ENCODE measurements at regions not wholly inside any gene's neighbourhood (a gene's known extent, or its start where the extent isn't known, plus 50 kb on each side); places are given as distances from the start of the nearest gene placed in this dataset.

GRCh38 chr20:12318043-12318442 lies 400.4 kb downstream of the BTBD3 start:
- H3K4me3 Mint-ChIP-seq = no peak overlapping the region
- no peak for ATAC-seq (replicated peaks)
- DNase-seq = no peak
- no peaks in the 10 kb centered on the region for H3K36me3 Mint-ChIP-seq (ENCODE audit: insufficient read depth)
- peaks cover 15 to 21% of the 10 kb centered on the region in 2 donors for H3K9me3 Mint-ChIP-seq
- no peak overlapping the region for H3K27ac Mint-ChIP-seq
- H3K27me3 Mint-ChIP-seq = no peaks in the 10 kb centered on the region
- H3K4me1 Mint-ChIP-seq (ENCODE audit: low read depth in 2 of 2) = no peaks in the 10 kb centered on the region

- Mint-ChIP-seq H3K27ac (no peak overlapping the region), H3K36me3 (ENCODE audit: insufficient read depth) (no peaks in the 10 kb centered on the region), H3K27me3 (no peaks in the 10 kb centered on the region), H3K9me3 (peaks cover 12 to 14% of the 10 kb centered on the region in 2 donors), H3K4me3 (no peak overlapping the region), H3K4me1 (ENCODE audit: low read depth in 2 of 2) (no peaks in the 10 kb centered on the region)
- DNase-seq (no peak), ATAC-seq (replicated peaks) (no peak)
These were observed 404.0 kb downstream of the BTBD3 start for GRCh38 chr20:12321736-12322135.

- no peak overlapping the region for H3K4me3 Mint-ChIP-seq
- ATAC-seq (replicated peaks) = no peak
- no peaks in the 10 kb centered on the region for H3K27me3 Mint-ChIP-seq
- H3K9me3 Mint-ChIP-seq = peaks cover 7 to 10% of the 10 kb centered on the region in 2 donors
- H3K36me3 Mint-ChIP-seq (ENCODE audit: insufficient read depth) = no peaks in the 10 kb centered on the region
- no peak for DNase-seq
- H3K4me1 Mint-ChIP-seq (ENCODE audit: low read depth in 2 of 2) = no peaks in the 10 kb centered on the region
- H3K27ac Mint-ChIP-seq = no peak overlapping the region
These were observed 409.5 kb downstream of the BTBD3 start for GRCh38 chr20:12327205-12327604.

- no peaks in the 10 kb centered on the region for H3K4me1 Mint-ChIP-seq (ENCODE audit: low read depth in 2 of 2)
- H3K9me3 Mint-ChIP-seq = peaks cover 15 to 19% of the 10 kb centered on the region in 2 donors
- no peak overlapping the region for H3K4me3 Mint-ChIP-seq
- no peaks in the 10 kb centered on the region for H3K27me3 Mint-ChIP-seq
- no peaks in the 10 kb centered on the region for H3K36me3 Mint-ChIP-seq (ENCODE audit: insufficient read depth)
- no peak for DNase-seq
- H3K27ac Mint-ChIP-seq = no peak overlapping the region
- no peak for ATAC-seq (replicated peaks)
These were observed 413.5 kb downstream of the BTBD3 start for GRCh38 chr20:12331236-12331635.

GRCh38 chr20:12337601-12338000 lies 419.9 kb downstream of the BTBD3 start:
- no peak for ATAC-seq (replicated peaks)
- peaks cover 23 to 29% of the 10 kb centered on the region in 2 donors for H3K9me3 Mint-ChIP-seq
- no peaks in the 10 kb centered on the region for H3K4me1 Mint-ChIP-seq (ENCODE audit: low read depth in 2 of 2)
- no peaks in the 10 kb centered on the region for H3K27me3 Mint-ChIP-seq
- no peak overlapping the region for H3K27ac Mint-ChIP-seq
- H3K36me3 Mint-ChIP-seq (ENCODE audit: insufficient read depth) = no peaks in the 10 kb centered on the region
- no peak for DNase-seq
- no peak overlapping the region for H3K4me3 Mint-ChIP-seq

GRCh38 chr20:12345978-12346377 lies 428.3 kb downstream of the BTBD3 start:
- no peak for ATAC-seq (replicated peaks)

GRCh38 chr20:12353842-12354241 lies 436.1 kb downstream of the BTBD3 start:
- ATAC-seq (replicated peaks) = no peak
- no peaks in the 10 kb centered on the region for H3K36me3 Mint-ChIP-seq (ENCODE audit: insufficient read depth)
- H3K9me3 Mint-ChIP-seq = peaks cover 1 to 16% of the 10 kb centered on the region in 2 donors
- H3K27ac Mint-ChIP-seq = no peak overlapping the region
- H3K27me3 Mint-ChIP-seq = no peaks in the 10 kb centered on the region
- no peaks in the 10 kb centered on the region for H3K4me1 Mint-ChIP-seq (ENCODE audit: low read depth in 2 of 2)
- no peak for DNase-seq
- H3K4me3 Mint-ChIP-seq = no peak overlapping the region

More at GRCh38 chr20:12345978-12346377, 428.3 kb downstream of the BTBD3 start:
- Mint-ChIP-seq H3K36me3 (ENCODE audit: insufficient read depth) (no peaks in the 10 kb centered on the region), H3K4me1 (ENCODE audit: low read depth in 2 of 2) (no peaks in the 10 kb centered on the region), H3K27me3 (no peaks in the 10 kb centered on the region), H3K9me3 (peaks cover 15 to 31% of the 10 kb centered on the region in 2 donors), H3K4me3 (no peak overlapping the region), H3K27ac (no peak overlapping the region)
- DNase-seq = no peak

DNA sequence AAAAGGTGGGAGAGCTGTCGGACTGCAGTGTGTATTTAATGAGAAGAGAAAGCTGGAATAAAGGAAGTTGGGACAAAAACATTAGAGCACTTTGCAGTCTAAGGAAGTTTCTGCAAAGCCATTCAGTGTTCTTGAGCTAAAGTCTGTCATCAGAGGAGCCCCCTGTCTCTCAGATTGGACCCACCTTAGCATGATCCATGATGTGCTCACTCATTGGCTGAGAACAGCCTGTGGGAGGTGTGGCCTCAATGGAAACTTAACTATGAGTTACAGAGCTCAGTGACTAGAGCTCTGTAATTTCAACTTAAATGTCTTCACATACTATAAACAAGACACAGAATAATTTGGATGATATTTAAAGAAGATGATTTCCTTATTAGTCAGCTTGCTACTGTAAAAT lies 437.0 kb downstream of the BTBD3 start:
- Mint-ChIP-seq H3K27ac (no peak overlapping the region), H3K36me3 (ENCODE audit: insufficient read depth) (no peaks in the 10 kb centered on the region)
- DNase-seq = no peak

DNA sequence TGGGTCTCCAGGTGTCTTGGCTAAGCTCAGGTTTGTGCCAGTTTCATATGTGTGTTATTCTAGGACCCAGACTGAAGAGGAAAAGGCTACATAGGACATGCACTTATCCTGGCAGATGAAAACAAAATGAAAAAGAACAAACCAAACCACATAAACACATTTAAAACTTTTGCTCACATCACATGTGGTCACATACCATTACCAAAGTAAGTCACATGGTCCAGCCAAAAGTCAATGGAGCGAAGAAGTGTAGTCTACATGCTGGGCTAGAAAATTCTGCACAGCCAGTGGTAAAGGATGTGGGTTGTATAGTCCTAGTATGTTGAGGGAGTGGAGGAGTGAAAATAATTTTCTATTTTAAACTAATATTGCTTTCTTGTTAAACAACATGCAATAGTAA lies 437.5 kb downstream of the BTBD3 start:
- DNase-seq = no peak
- no peaks in the 10 kb centered on the region for H3K4me1 Mint-ChIP-seq (ENCODE audit: low read depth in 2 of 2)
- no peak overlapping the region for H3K4me3 Mint-ChIP-seq
- no peak for ATAC-seq (replicated peaks)
- H3K27ac Mint-ChIP-seq = no peak overlapping the region
- H3K36me3 Mint-ChIP-seq (ENCODE audit: insufficient read depth) = no peaks in the 10 kb centered on the region
- H3K9me3 Mint-ChIP-seq = peaks cover 0 to 16% of the 10 kb centered on the region in 2 donors
- no peaks in the 10 kb centered on the region for H3K27me3 Mint-ChIP-seq

More for the DNA sequence above, 437.0 kb downstream of the BTBD3 start:
- Mint-ChIP-seq H3K4me3 (no peak overlapping the region), H3K9me3 (peaks cover 0 to 16% of the 10 kb centered on the region in 2 donors), H3K4me1 (ENCODE audit: low read depth in 2 of 2) (no peaks in the 10 kb centered on the region), H3K27me3 (no peaks in the 10 kb centered on the region)
- no peak for ATAC-seq (replicated peaks)

GRCh38 chr20:12358006-12358654 lies 440.4 kb downstream of the BTBD3 start:
- ATAC-seq (replicated peaks) (no peak), DNase-seq (no peak)
- no peak overlapping the region for H3K4me3 Mint-ChIP-seq
- H3K36me3 Mint-ChIP-seq (ENCODE audit: insufficient read depth) = no peaks in the 10 kb centered on the region
- H3K27ac Mint-ChIP-seq = no peak overlapping the region
- H3K27me3 Mint-ChIP-seq = no peaks in the 10 kb centered on the region
- no peaks in the 10 kb centered on the region for H3K4me1 Mint-ChIP-seq (ENCODE audit: low read depth in 2 of 2)
- peaks cover 7 to 10% of the 10 kb centered on the region in 2 donors for H3K9me3 Mint-ChIP-seq

GRCh38 chr20:12358655-12359009 lies 440.9 kb downstream of the BTBD3 start:
- Mint-ChIP-seq H3K27ac (no peak overlapping the region), H3K4me1 (ENCODE audit: low read depth in 2 of 2) (no peaks in the 10 kb centered on the region), H3K4me3 (no peak overlapping the region), H3K9me3 (peaks cover 7 to 10% of the 10 kb centered on the region in 2 donors), H3K27me3 (no peaks in the 10 kb centered on the region), H3K36me3 (ENCODE audit: insufficient read depth) (no peaks in the 10 kb centered on the region)
- no peak for DNase-seq
- no peak for ATAC-seq (replicated peaks)

GRCh38 chr20:12371990-12372389 lies 454.3 kb downstream of the BTBD3 start:
- Mint-ChIP-seq H3K4me1 (ENCODE audit: low read depth in 2 of 2) (no peaks in the 10 kb centered on the region), H3K9me3 (peaks cover 11 to 22% of the 10 kb centered on the region in 2 donors), H3K27me3 (no peaks in the 10 kb centered on the region), H3K4me3 (no peak overlapping the region), H3K27ac (no peak overlapping the region), H3K36me3 (ENCODE audit: insufficient read depth) (no peaks in the 10 kb centered on the region)
- DNase-seq (no peak), ATAC-seq (replicated peaks) (no peak)

- H3K27me3 Mint-ChIP-seq = no peaks in the 10 kb centered on the region
- no peak overlapping the region for H3K4me3 Mint-ChIP-seq
- no peak for ATAC-seq (replicated peaks)
- H3K36me3 Mint-ChIP-seq (ENCODE audit: insufficient read depth) = no peaks in the 10 kb centered on the region
- H3K27ac Mint-ChIP-seq = no peak overlapping the region
- peaks cover 11 to 22% of the 10 kb centered on the region in 2 donors for H3K9me3 Mint-ChIP-seq
- no peak for DNase-seq
- H3K4me1 Mint-ChIP-seq (ENCODE audit: low read depth in 2 of 2) = no peaks in the 10 kb centered on the region
These were observed 454.9 kb downstream of the BTBD3 start for GRCh38 chr20:12372557-12372956.

GRCh38 chr20:12375967-12376366 lies 458.3 kb downstream of the BTBD3 start:
- no peak overlapping the region for H3K27ac Mint-ChIP-seq
- H3K4me1 Mint-ChIP-seq (ENCODE audit: low read depth in 2 of 2) = no peaks in the 10 kb centered on the region
- H3K4me3 Mint-ChIP-seq = no peak overlapping the region

More at GRCh38 chr20:12375967-12376366, 458.3 kb downstream of the BTBD3 start:
- DNase-seq = no peak
- Mint-ChIP-seq H3K27me3 (no peaks in the 10 kb centered on the region), H3K9me3 (peaks cover 20 to 26% of the 10 kb centered on the region in 2 donors), H3K36me3 (ENCODE audit: insufficient read depth) (no peaks in the 10 kb centered on the region)
- no peak for ATAC-seq (replicated peaks)
